ENCODE measurements at regions not wholly inside any gene's neighbourhood (a gene's known extent, or its start where the extent isn't known, plus 50 kb on each side); places are given as distances from the start of the nearest gene placed in this dataset.

- TF ChIP-seq CTCF (conservative IDR thresholded peaks at IDR 0.05; ENCODE audit: low read depth, low read length) (no peak), EZH2 (IDR thresholded peaks at IDR 0.05; ENCODE audit: low read length, unreplicated experiment) (no peak), EZH2phosphoT487 (IDR thresholded peaks at IDR 0.05; ENCODE audit: borderline replicate concordance, low read length) (no peak)
These were observed 168.8 kb upstream of the IRX2 start for GRCh38 chr5:2920312-2920711.
